Epithelial cell of prostate (primary cell): ENCODE measurements at regions not wholly inside any gene's neighbourhood (a gene's known extent, or its start where the extent isn't known, plus 50 kb on each side); places are given as distances from the start of the nearest gene placed in this dataset.
"Not testable (repeated sequence)": the region's sequence is repeated elsewhere in the genome, so short reads cannot be mapped to it uniquely, and the experiment has no call there.

Experiments
- DNase-seq: peaks from one replicate; pipeline ENCODE4 v3.0.0-alpha.2; 2011; ENCODE audit warnings: low read depth, low spot score
- H3K27ac ChIP-seq: fragments of 450-650 bp; 2 replicates; pipeline ENCODE4 v1.5.1; 2017; ENCODE audit warnings: mild to moderate bottlenecking

- DNase-seq, result no peak
Observed at GRCh38 chr2:7611750-7612149, 694.5 kb downstream of the RNF144A start.

GRCh38 chr2:7612969-7613368, 695.8 kb downstream of the RNF144A start:
- DNase-seq, result peak; percentile 8
- H3K27ac ChIP-seq, result peak overlapping the region; percentile 44

More at GRCh38 chr2:7611750-7612149, 694.5 kb downstream of the RNF144A start:
- no peak overlapping the region for H3K27ac ChIP-seq

- no peak for DNase-seq
- no peak overlapping the region for H3K27ac ChIP-seq
Observed at GRCh38 chr2:7613831-7614230, 696.6 kb downstream of the RNF144A start.

GRCh38 chr2:7618031-7618430, 700.8 kb downstream of the RNF144A start:
- no peak for DNase-seq
- H3K27ac ChIP-seq, result no peak overlapping the region

GRCh38 chr2:7619203-7619970, 702.2 kb downstream of the RNF144A start:
- DNase-seq, result no peak

GRCh38 chr2:7620255-7620654, 703.0 kb downstream of the RNF144A start:
- H3K27ac ChIP-seq, result no peak overlapping the region
- no peak for DNase-seq

More at GRCh38 chr2:7619203-7619970, 702.2 kb downstream of the RNF144A start:
- no peak overlapping the region for H3K27ac ChIP-seq

GRCh38 chr2:7621018-7621814, 704.0 kb downstream of the RNF144A start:
- peak overlapping the region; percentile 15 for H3K27ac ChIP-seq
- no peak for DNase-seq

GRCh38 chr2:7625392-7626138, 708.4 kb downstream of the RNF144A start:
- no peak overlapping the region for H3K27ac ChIP-seq
- DNase-seq, result no peak

- DNase-seq, result no peak
- no peak overlapping the region for H3K27ac ChIP-seq
Observed at GRCh38 chr2:7626139-7626537, 708.9 kb downstream of the RNF144A start.

GRCh38 chr2:7627583-7627982, 710.4 kb downstream of the RNF144A start:
- no peak for DNase-seq
- no peak overlapping the region for H3K27ac ChIP-seq

GRCh38 chr2:7632420-7632819, 715.2 kb downstream of the RNF144A start:
- H3K27ac ChIP-seq, result no peak overlapping the region
- no peak for DNase-seq

- no peak for DNase-seq
- H3K27ac ChIP-seq, result no peak overlapping the region
Observed at GRCh38 chr2:7633566-7634153, 716.4 kb downstream of the RNF144A start.

GRCh38 chr2:7634409-7634808, 717.2 kb downstream of the RNF144A start:
- no peak overlapping the region for H3K27ac ChIP-seq
- no peak for DNase-seq

- DNase-seq, result no peak
- H3K27ac ChIP-seq, result no peak overlapping the region
Observed at GRCh38 chr2:7639476-7639875, 722.3 kb downstream of the RNF144A start.

- not testable (repeated sequence) for DNase-seq, H3K27ac ChIP-seq
Observed at GRCh38 chr2:7641272-7641671, 724.1 kb downstream of the RNF144A start.

- H3K27ac ChIP-seq, result no peak overlapping the region
- DNase-seq, result no peak
Observed at GRCh38 chr2:7646024-7646423, 728.8 kb downstream of the RNF144A start.

- DNase-seq, result no peak
- no peak overlapping the region for H3K27ac ChIP-seq
Observed at GRCh38 chr2:7646661-7647060, 729.4 kb downstream of the RNF144A start.

GRCh38 chr2:7648221-7648795, 731.1 kb downstream of the RNF144A start:
- no peak overlapping the region for H3K27ac ChIP-seq
- DNase-seq, result no peak

GRCh38 chr2:7649461-7650228, 732.4 kb downstream of the RNF144A start:
- no peak overlapping the region for H3K27ac ChIP-seq
- no peak for DNase-seq
